Muscle layer of colon (tissue), 2 donors: ENCODE measurements at regions not wholly inside any gene's neighbourhood (a gene's known extent, or its start where the extent isn't known, plus 50 kb on each side); places are given as distances from the start of the nearest gene placed in this dataset.

Experiments
- H3K27ac ChIP-seq: one replicate; pipeline ENCODE4 v1.7.0; 2013; ENCODE audit warnings: low read depth, mild to moderate bottlenecking, low read length, moderate library complexity
- H3K27me3 ChIP-seq, 2 donors: one replicate each; pipeline ENCODE4 v1.7.0; 2013; ENCODE audit warnings: low read length in 2 of 2, mild to moderate bottlenecking in 2 of 2; ENCODE audit not compliant: insufficient read depth in 2 of 2, control insufficient read depth in 1 of 2
- H3K36me3 ChIP-seq: one replicate; pipeline ENCODE4 v1.7.0; 2013; ENCODE audit warnings: mild to moderate bottlenecking, low read length; ENCODE audit not compliant: insufficient read depth
- H3K4me1 ChIP-seq: one replicate; pipeline ENCODE4 v1.7.0; 2013; ENCODE audit warnings: mild to moderate bottlenecking, low read length; ENCODE audit not compliant: insufficient read depth
- H3K4me3 ChIP-seq, 2 donors: one replicate each; pipeline ENCODE4 v1.7.0; 2013; ENCODE audit warnings: low read length in 2 of 2, low read depth in 1 of 2, mild to moderate bottlenecking in 1 of 2, moderate library complexity in 1 of 2
- H3K9ac ChIP-seq: one replicate; pipeline ENCODE4 v1.7.0; 2013; ENCODE audit warnings: low read length
- H3K9me3 ChIP-seq: one replicate; pipeline ENCODE4 v1.7.0; 2013; ENCODE audit warnings: mild to moderate bottlenecking, low read length
- donor health status: abdominal sarcoma.
- donor health status: Adenocarcinoma of cecum.

DNA sequence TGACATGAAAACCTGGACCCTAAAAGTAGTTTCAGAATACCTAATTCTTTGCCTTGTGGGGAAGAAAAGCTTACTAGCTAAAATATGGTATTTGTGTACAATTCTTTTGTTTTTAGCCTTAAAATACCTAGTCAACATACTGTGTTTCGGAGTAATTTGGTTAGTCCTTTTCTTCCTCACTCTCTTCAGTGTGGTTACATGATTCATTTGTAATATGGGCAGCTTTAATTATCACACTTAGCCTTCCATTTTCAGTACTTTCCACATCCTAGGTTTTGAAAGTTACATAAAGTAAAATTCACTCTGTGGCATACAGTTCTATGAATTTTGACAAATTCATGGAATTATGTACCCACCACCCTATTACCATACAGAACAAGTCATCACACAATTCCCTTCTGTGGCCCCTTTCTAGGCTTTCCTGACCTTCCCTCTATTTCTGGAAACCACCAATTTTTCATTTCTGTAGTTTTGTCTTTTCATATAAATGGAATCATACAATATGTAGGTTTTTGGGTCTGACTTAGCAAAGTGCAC, 96.2 kb downstream of the EMX2 start:
- Histone ChIP-seq H3K9me3 (no peaks in the 10 kb centered on the region), H3K36me3 (no peaks in the 10 kb centered on the region), H3K4me3 (no peak overlapping the region), H3K9ac (no peak overlapping the region), H3K27me3 (no peaks in the 10 kb centered on the region), H3K4me1 (no peaks in the 10 kb centered on the region), H3K27ac (no peak overlapping the region)

DNA sequence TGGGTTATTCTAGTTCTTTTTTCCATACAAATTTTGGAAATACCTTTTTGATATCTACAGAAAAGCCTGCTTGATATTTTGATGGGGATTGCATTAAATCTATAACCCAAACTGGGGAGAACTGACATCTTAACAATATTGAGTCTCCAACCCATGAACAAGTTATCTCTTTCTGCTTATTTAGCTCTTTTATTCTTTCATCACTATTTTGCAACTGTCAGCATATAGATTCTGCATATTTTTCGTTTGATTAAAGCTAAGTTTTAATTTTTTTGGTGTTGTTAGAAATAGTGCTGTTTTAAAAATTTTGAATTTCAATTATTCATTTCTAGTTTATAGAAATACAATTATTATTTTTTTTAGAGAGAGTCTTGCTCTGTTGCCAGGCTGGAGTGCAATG, 97.9 kb downstream of the EMX2 start:
- Histone ChIP-seq H3K9ac (no peak overlapping the region), H3K4me3 (no peak overlapping the region), H3K4me1 (no peaks in the 10 kb centered on the region), H3K36me3 (no peaks in the 10 kb centered on the region), H3K27me3 (no peaks in the 10 kb centered on the region), H3K9me3 (no peaks in the 10 kb centered on the region), H3K27ac (no peak overlapping the region)

DNA sequence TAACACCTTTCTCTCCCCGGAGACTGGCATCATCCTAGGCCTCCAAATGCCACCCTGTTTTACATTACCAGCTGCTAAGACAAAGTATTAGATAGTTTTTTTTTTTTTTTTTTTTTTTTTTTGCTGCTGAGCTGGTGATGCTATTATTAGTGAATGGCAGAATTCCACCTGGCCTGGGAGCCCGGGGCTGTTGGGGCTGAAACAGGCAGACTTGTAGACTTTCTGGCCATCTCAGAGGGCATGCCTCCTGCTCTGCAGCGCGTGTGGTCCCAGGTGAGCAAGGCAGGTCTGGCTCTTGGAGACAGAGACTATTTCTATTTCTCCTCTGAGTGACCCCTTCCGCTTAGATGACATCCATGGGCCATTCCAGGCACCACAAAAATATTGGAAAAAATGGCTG, 104.2 kb downstream of the EMX2 start:
- H3K9me3 ChIP-seq = no peaks in the 10 kb centered on the region
- no peak overlapping the region for H3K27ac ChIP-seq
- H3K36me3 ChIP-seq = no peaks in the 10 kb centered on the region
- no peaks in the 10 kb centered on the region for H3K4me1 ChIP-seq
- H3K27me3 ChIP-seq = no peaks in the 10 kb centered on the region
- no peak overlapping the region for H3K4me3 ChIP-seq
- H3K9ac ChIP-seq = no peak overlapping the region

DNA sequence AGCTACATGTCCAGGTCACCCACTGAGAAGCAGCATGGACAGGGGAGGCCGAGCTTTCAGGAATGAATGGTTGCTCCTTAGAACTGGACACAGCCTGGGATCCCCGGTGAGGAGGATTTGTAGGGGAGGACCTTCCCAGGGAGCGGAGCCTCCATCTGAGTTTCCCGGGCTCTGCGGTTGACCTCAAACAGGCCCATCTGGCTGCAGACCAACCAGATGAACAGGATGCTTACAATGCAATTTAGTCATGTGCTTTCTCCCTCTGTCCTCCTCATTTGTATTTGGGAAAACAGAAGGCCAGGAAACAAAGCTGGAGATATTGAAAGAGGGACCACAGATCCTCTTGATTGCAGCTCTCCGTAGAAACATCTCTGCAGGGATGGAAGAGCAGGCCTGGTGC, 104.8 kb downstream of the EMX2 start:
- H3K27ac ChIP-seq = no peak overlapping the region
- no peak overlapping the region for H3K4me3 ChIP-seq
- H3K36me3 ChIP-seq = no peaks in the 10 kb centered on the region
- H3K4me1 ChIP-seq = no peaks in the 10 kb centered on the region
- H3K27me3 ChIP-seq = no peaks in the 10 kb centered on the region
- H3K9ac ChIP-seq = no peak overlapping the region
- no peaks in the 10 kb centered on the region for H3K9me3 ChIP-seq

DNA sequence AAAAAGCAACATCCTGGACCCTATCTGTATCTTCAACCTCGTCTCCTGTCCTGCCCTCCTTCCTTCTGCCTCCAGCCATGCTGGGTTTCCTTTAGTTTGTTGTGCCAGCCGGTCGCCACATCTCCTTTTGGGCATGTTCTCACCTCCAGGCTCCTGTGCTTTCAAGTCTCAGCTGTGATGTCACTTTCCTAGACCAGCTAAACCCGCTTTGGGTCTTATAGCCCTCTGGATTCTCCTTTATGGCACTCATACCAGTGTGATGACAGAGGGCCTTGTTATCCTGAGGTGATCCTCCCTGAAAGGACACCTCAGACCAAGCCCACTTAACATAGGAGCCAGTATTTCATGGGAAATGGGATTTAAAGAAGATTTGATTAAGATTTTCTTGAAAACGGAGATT, 108.6 kb downstream of the EMX2 start:
- Histone ChIP-seq H3K27ac (no peak overlapping the region), H3K36me3 (no peaks in the 10 kb centered on the region), H3K4me1 (no peaks in the 10 kb centered on the region), H3K9me3 (no peaks in the 10 kb centered on the region), H3K9ac (no peak overlapping the region), H3K27me3 (no peaks in the 10 kb centered on the region), H3K4me3 (no peak overlapping the region)

DNA sequence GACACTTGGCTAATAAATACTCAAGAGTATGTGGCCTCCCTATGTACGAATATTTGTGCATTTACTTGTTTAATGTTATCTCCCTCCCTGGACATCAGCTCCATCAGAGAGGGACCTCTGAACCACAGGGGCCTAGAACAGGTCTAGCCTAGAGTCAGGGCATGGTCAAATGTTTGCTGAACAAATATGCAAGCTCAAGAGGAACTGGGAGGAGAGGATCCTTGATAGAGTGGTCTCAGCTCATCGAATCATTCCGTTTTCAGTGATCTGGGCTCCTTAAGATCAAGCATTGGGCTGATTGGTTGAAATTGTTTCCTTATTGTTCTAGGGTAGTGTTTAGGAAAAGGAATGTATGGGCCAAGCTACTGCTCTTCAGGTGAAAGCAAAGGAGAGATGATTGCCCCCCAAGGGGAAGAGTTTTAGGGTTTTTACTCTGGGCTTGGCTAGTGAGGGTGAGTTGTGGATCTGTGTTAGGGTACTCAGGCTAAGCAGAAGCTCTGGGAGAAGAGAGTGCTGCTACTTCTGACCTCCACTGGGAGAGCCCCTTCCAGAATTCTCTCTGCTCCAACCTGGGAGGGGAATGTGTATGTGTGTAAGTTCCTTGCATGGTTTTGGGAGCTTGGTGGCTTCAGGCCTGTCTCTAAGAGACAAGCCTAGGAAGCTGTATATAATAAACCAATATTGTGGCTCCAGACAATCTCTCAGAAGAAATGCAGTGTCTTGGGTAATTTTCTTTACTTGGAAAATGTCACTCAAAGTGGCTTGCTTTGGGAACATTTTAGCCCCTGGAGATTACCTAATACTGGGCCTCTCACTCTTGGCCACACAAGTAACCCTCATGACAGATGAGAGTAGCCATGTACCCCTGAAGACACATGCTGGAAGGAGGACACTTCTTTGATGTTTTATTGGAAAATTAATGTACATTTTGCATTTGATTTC, 110.0 kb downstream of the EMX2 start:
- H3K27ac ChIP-seq = no peak overlapping the region
- H3K4me3 ChIP-seq = no peak overlapping the region
- H3K9ac ChIP-seq = no peak overlapping the region
- H3K9me3 ChIP-seq = no peaks in the 10 kb centered on the region
- no peaks in the 10 kb centered on the region for H3K36me3 ChIP-seq
- no peaks in the 10 kb centered on the region for H3K27me3 ChIP-seq
- H3K4me1 ChIP-seq = no peaks in the 10 kb centered on the region

DNA sequence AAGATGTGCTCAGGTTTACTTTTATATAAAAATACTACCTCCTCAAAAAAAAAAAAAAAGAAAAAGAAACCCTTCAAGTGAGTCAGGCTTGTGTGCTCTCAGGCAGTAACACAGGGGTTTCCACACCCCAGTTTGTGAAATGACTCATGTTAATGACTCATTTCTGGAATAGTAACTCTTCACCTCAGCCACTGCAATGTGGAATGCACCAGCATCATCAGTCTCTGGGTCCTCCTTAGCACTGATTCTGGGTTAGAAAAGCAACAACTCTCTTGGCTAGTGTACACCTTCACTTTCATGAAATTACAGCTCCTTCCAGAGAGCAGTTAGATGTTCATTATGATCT, 110.6 kb downstream of the EMX2 start:
- H3K36me3 ChIP-seq = no peaks in the 10 kb centered on the region
- no peaks in the 10 kb centered on the region for H3K4me1 ChIP-seq
- H3K9me3 ChIP-seq = no peaks in the 10 kb centered on the region
- H3K4me3 ChIP-seq = no peak overlapping the region
- no peaks in the 10 kb centered on the region for H3K27me3 ChIP-seq
- H3K27ac ChIP-seq = no peak overlapping the region
- no peak overlapping the region for H3K9ac ChIP-seq

DNA sequence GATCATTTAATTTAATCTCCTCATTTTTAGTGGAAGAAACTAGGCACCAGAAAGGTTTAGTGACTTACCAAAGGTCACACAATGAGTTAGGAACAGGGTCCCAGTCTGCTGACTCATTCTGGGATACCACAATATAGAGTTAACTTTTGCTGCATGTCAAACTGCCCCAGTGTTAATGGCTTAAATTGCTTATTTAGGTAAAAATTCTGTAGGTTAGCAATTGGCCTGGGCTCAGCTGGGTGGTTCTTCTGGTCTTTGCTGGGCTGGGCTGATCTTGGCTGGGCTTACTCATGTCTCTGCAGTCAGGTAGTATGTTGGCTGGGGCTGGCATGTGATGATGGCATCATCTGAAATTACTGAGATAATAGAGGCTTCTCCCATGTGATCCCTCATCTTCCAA, 111.6 kb downstream of the EMX2 start:
- Histone ChIP-seq H3K4me3 (no peak overlapping the region), H3K27ac (no peak overlapping the region), H3K4me1 (no peaks in the 10 kb centered on the region), H3K36me3 (no peaks in the 10 kb centered on the region), H3K27me3 (no peaks in the 10 kb centered on the region), H3K9ac (no peak overlapping the region), H3K9me3 (no peaks in the 10 kb centered on the region)

DNA sequence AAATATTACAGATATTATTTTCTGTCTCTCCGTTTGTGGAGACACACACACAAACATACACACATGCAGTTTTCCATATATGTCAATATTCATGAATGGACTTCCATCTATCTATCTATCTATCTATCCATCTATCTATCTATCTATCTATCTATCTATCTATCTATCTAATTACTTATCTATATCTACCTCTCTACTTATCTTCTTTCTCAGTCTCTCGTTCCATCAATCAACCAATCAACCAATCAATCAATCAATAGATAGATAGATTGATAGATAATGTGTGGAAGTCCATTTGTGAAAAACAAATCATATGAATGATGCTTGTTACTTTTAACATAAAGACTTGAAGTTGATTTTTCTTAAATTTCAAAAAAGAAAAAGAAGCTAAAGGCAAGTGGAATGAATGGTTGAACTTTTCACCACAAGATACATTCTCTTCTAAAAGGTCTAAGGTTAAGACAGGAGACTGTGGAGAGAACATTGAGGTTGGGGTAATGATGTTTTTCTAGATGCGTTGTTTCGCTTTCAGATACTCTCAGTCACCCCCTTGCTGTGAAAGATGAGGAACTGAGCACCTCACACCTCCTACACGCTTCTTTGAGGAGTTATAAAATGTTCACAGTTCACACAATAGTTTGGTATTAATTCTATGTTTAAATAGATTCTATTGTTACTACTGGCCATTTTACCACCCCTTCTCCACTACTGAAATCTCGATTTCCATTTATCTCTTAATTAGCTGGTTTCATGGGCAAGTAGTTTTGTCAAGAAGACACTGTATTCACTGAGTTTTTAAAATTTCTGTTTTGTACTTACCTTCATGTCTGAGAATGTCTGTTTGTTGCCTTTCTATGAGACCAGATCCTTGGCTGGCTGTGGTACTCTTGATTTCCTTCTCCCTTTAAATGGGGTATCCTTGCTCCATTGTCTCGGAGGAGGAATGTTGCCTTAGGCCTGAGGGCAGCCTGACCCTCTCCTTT, 114.1 kb downstream of the EMX2 start:
- no peaks in the 10 kb centered on the region for H3K36me3 ChIP-seq
- H3K27me3 ChIP-seq = no peaks in the 10 kb centered on the region
- no peak overlapping the region for H3K27ac ChIP-seq
- H3K9me3 ChIP-seq = no peaks in the 10 kb centered on the region
- H3K9ac ChIP-seq = no peak overlapping the region
- no peak overlapping the region for H3K4me3 ChIP-seq
- H3K4me1 ChIP-seq = no peaks in the 10 kb centered on the region

DNA sequence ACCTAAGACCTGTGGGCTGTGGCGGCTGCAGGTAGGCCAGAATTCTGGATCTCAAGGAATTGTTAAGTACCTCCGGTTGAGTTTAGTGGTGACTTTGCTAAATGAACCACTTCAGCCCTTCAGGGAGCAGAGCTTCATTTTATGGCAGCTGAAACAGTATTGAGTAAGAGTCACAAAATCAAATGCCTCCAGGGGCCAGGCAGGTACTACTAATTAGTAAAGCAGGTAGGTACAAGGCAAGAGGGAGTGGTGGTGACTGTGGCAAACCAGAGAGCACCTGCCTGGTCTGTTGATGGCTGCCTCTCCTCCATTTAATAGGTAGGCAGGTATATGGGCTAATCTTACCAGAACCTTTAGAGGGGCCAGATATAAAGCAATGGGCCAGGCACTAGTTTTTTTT, 118.8 kb downstream of the EMX2 start:
- H3K27me3 ChIP-seq = no peaks in the 10 kb centered on the region
- no peaks in the 10 kb centered on the region for H3K4me1 ChIP-seq
- H3K36me3 ChIP-seq = no peaks in the 10 kb centered on the region
- H3K9me3 ChIP-seq = no peaks in the 10 kb centered on the region
- no peak overlapping the region for H3K4me3 ChIP-seq
- no peak overlapping the region for H3K9ac ChIP-seq
- no peak overlapping the region for H3K27ac ChIP-seq

DNA sequence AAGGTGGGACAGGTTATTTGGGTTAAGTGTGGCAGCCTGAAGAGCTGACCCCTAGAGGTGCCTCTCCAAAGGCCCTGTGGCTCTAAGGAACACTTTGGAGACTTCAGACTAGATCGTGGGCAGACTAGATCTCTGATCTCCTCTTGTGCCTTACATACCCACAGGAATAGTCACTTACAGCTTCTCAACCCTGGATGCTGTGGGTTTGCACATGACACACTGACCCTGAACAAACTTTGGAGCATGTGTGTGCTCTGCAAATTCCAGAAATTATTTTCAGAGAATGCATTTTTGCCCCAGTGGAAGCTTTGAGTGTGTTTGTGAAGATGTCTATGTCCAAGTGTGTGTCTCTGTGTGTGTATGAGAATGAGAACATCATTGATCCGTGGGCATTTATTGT, 119.6 kb downstream of the EMX2 start:
- no peak overlapping the region for H3K27ac ChIP-seq

More for the DNA sequence above, 119.6 kb downstream of the EMX2 start:
- Histone ChIP-seq H3K4me1 (no peaks in the 10 kb centered on the region), H3K36me3 (no peaks in the 10 kb centered on the region), H3K27me3 (no peaks in the 10 kb centered on the region), H3K4me3 (no peak overlapping the region), H3K9ac (no peak overlapping the region), H3K9me3 (no peaks in the 10 kb centered on the region)
